NCI-H82 treated with DMSO at 0.1 percent for 48 hours (cell line): ENCODE measurements at regions not wholly inside any gene's neighbourhood (a gene's known extent, or its start where the extent isn't known, plus 50 kb on each side); places are given as distances from the start of the nearest gene placed in this dataset.
"Not testable (repeated sequence)": the region's sequence is repeated elsewhere in the genome, so short reads cannot be mapped to it uniquely, and the experiment has no call there.

Experiments
- DNase-seq: peaks from one replicate; lab custom pipeline; 2025; ENCODE audit not compliant: unreplicated experiment; lab: John Stamatoyannopoulos, UW

DNA sequence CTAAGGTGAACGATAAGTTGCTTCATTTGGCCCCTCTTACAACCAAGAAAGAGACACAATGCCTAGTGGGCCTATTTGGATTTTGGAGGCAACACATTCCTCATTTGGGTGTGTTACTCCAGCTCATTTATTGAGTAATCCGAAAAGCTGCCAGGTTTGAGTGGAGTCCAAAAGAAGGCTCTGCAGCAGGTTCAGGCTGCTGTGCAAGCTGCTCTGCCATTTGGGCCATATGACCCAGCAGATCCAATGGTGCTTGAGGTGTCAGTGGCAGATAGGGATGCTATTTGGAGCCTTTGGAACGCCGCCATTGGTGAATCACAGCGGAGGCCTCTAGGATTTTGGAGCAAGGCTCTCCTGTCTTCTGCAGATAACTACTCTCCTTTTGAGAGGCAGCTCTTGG lies 176.4 kb downstream of the AKR1D1 start:
- not testable (repeated sequence) for DNase-seq

DNA sequence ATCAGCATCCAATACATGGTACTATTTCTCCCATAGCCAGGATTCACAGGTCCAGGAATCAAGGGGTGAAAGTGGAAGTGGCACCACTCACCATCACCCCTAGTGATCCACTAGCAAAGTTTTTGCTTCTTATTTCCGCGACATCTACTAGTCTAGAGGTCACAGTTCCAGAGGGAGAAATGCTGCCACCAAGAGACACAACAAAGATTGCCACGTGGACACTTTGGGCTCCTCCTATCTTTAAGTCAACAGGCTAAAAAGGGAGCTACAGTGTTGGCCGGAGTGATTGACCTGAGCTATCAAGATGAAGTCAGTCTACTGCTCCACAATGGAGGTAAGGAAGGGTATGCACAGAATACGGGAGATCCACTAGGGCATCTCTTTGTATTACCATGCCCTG lies 178.2 kb downstream of the AKR1D1 start:
- DNase-seq: no peak

DNA sequence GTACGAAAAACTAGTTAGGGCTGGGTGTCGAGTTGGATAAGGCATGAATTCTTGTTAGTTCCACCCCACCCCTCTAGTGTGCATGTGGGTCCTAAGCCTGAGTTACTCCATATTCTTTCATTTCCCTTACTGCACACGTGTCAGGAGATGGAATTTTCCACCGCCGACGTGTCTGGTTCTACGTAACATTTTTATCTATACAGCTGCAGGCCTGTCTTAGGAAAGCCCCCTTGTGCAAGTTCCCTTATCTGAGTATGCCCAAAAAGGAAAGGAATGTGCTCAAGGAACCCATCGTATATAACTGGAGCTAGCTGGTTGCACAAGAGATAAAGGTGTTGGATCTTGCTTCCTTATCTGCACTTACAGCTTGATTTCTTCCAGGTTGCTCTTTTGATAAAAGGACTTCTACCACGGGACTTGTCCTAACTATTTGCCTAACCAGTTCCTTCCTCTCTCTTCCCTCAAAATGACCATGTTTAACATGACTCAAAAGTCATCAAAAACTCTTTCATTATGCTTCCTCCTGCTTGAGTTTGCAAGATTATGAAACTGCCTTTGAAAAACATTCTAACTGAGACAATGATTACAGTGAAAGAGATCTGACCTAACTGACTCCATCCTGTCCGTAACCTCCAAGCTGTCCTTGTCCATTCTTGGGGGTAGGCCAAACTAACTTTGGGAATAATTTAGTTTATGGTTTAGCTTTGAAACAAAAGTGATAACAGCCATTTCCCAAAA lies 181.4 kb downstream of the AKR1D1 start:
- no peak for DNase-seq

DNA sequence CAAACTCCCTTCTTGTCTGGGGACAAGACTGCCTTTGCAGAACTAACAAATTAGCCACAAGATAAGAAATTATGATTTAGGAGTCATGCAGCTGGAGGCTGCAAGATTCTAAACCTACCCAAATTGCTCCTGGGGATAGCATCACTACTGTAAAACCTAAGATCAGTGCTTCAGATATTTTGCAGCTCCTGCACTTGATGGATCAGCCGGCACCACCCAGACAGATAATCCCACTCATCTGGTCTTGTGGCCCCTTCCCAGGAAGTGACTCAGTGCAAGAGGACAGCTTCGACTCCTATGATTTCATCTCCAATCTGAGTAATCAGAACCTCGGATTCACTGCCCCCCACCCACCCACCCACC lies 181.9 kb downstream of the AKR1D1 start:
- no peak for DNase-seq

DNA sequence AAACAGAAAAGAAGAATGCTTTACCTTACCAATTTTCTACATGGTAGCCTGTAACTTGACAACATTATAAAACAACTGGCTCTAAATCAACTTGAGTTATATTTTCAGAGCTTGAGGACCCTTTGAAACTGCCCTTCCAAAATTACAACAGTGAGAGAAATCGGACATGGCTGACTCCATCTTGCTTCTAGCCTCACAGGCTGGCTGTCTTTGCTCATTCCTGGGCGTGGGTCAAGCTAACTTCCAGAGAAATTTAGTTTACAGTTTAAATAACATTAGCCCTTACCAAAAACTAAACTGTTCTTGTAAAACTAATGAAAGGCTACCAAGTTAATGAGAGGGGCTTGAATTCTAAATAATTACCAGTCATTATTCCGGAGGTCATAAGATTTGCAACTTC lies 183.4 kb downstream of the AKR1D1 start:
- DNase-seq: no peak

DNA sequence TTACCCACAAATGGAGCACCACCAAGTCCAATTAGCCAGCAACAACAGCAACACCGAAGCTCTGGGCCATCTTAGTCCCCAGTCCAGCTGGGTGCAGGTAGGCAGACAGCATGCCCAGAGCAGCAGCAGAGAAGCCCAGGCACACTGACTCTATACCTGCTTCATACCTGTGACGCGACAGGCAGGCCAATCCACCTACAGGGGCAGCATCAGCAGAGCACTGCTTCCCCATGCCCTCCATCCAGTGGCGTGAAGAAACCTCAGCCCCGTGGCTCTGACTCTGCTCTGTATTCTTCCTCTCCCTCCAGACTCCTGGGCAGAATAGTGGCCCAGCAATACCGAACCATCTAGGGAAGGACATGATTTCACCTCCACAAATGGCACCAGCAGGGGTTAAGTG lies 191.7 kb downstream of the AKR1D1 start:
- DNase-seq: no peak

DNA sequence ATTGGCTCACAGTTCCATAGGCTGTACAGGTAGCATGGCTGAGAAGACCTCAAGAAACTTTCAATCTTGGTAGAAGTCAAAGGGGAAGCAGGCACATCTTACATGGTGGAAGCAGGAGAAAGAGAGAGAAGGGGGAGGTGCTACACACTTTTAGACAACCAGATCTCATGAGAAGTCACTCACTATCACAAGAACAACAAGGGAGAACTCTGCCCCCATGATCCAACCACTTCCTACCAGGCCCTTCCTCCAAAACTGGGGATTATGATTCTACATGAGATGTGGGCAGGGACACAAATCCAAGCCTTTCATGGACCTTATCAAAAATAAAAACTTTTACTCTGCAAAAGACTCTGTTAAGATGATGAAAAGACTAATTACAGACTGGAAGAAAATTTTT lies 183.2 kb upstream of the TRIM24 start:
- no peak for DNase-seq

DNA sequence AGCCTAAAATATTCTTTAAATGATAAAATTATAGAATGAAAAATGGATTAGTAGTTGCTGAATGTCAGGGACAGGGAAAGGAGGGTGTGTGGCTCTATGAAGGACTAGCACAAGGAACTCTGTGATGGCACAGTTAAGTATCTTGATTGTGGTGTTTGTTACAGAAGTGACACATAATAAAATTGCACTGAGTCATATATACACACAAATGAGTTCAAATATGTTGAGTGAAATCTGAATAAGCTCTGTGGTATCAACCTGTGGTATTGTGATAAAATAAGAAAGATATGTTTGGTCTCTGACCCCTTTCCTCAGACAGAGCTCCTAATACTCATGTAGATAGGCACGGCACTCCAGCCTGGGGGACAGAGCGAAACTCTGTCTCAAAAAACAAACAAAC lies 181.5 kb upstream of the TRIM24 start:
- DNase-seq: no peak

DNA sequence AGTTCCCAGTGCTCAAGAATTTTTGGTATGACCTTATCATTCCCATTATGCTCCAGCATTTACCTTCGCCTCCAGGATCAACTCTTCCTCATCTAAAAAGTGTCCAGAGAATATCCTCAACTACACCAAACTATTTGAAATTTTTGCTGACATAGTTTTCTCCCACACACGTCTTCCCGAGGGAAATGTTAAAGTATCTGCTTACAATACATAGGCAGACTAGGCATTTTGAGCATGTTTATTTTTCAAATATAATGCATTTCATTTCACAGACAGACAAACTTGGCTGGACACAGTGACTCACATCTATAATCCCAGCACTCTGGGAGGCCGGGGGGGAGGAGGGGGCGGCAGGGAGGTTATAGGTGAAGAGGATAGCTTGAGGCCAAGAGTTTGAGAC lies 177.1 kb upstream of the TRIM24 start:
- no peak for DNase-seq

DNA sequence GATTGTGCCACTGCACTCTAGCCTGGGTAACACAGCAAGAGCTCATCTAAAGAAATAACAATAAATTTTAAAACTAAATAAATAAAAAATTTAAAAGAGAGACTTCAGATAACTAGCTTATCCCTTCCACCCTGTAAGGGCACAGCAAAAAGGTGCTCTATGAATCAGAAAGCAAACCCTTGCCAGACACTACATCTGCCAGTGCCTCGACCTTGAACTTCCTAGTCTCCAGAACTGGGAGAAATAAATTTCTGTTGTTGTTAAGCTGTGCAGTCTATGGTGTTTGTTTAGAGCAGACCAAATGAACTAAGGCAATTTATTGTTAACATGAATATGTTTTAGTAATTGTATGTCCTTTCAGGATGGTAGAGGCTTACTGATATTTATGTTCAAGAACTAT lies 174.9 kb upstream of the TRIM24 start:
- DNase-seq: no peak

DNA sequence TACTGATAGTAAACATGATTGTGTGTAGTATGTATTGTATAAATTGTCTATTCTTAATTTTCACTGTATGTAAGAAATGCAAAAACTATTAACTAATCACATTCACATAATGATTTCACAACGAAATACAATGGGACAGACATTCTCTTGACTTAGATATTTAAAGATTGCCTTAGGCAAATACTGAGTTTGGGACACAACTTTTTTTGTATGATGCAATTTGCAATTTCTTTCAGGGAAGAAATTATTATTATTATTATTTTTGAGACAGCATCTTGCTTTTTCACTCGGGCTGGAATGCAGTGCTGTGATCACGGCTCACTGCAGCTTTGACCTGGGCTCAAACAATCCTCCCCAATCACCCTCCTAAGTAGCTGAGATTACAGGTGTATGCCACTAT lies 173.2 kb upstream of the TRIM24 start:
- no peak for DNase-seq

DNA sequence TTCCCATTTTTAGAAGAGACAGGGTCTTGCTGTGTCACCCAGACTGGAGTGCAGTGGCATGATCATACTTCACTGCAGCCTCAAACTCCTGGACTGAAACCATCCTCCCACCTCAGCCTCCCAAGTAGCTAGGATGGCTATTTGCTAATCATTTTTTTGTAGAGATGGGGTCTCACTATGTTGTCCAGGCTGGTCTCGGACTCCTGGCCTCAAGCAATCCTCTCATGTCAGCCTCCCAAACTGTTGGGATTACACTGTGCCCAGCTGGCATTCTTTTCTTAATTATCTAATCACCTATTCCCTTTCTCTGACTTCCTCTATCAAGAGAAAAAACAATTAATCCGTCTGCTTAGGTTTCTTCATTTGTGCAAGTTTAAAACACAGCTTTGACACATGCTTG lies 172.5 kb upstream of the TRIM24 start:
- DNase-seq: no peak

DNA sequence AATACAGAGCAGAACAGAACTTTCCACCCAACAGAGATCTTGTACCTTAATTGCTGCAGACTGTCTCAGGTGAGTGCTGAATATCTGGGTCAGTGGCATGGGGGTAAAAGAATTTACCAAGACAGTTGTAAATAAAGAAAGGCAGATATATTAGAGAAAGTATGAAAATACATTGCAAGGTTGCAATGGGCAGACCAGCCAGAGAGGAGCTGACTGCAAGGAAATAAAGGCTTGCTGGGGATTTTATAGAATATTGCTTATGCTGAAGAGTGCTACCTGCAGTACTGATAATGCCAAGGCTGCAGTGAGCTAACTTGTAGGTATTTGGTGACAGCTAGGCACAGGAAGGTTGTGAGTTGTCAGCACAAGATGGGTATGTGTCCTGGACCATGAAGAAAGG lies 171.0 kb upstream of the TRIM24 start:
- no peak for DNase-seq

DNA sequence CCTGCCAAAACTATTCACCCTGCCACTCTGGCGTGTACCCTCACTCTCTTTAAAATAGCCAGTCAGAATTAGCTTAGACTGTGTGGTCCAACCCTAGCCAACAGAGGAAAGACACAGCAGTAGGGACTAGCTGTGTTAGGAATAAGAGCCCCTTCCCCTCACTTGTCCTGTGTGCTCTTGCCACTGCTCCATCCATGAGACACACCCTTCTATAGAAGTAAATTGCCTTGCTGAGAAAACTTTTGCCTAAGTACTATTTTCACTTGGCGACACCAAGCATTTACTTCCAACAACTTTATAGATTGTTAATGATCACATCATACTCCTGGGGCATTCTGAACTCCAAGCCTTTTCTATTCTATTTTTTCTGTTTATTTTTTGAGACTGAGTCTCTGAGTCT lies 170.2 kb upstream of the TRIM24 start:
- no peak for DNase-seq

DNA sequence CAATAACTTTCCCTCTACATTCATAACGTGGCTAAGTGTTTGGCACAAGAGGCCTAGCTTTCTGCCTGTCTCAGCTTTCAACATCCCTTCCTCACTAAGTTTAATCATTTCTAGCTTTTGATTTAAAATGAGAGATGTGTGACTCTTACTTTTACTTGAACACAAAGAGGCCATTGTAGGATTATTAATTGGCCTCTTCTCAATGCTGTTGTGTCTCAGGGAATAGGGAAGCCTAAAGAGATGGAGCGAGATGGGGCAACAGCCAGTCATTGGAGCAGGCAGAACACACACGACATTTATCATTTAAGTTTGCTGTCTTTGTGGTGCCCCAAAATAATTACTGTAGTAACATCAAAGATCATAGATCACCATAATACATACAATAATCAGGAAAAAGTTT lies 167.1 kb upstream of the TRIM24 start:
- DNase-seq: no peak

DNA sequence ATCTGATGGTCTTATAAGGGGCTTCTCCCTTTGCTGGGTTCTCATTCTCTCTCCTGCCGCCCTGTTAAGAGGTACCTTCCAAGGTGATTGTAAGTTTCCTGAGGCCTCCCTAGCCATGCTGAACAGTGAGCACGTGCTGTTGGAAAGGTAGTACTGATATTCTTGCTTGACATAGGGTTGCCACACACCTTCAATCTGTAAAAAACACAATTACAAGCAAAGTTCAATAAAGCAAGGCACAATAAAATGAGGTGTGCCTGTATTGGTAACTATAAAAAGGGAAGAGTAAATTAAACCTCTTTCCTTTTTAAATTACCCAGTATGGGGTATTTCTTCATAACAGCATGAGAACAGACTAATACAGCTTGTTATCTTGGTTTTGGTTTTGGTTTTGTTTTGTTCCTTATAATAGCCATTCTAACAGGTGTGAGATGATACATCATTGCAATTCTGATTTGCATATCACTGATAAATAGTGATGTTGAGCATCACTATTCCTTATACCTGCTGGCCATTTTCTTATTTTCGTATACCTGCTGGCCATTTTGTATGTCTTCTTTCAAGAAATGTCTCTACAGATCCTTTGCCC lies 164.9 kb upstream of the TRIM24 start:
- DNase-seq: no peak

DNA sequence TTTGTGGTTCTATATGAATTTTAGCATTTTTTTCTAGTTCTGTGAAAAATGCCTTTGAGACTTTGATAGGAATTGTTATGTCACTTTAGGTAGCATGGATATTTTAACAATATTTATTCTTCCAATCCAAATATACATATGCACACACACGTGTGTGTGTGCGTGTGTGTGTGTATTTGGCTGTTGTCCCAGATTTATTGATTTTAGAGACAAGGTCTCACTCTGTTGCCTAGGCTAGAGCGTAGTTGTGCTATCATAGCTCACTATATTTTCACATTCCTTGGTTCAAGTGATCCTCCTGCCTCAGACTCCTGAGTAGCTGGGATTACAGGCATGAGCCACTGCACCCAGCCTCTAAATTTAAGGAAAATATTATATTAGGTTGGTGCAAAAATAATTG lies 162.5 kb upstream of the TRIM24 start:
- DNase-seq: no peak

DNA sequence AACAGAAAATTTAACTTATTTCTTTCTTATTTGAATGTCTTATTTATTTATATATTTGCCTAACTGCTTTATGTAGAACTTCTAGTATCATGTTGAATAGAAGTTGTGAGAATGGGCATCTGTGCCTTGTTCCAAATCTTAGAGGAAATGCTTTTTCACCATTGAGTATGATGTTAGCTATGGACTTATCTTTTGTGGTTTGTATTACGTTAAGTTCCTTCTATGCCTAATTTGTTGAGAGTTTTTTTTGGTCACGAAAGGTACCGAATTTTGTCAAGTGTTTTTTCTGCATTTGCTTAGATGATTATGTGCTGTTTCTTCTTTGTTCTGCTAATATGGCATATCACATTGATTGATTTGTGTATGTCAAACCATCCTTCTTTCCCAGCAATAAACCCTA lies 161.0 kb upstream of the TRIM24 start:
- no peak for DNase-seq

DNA sequence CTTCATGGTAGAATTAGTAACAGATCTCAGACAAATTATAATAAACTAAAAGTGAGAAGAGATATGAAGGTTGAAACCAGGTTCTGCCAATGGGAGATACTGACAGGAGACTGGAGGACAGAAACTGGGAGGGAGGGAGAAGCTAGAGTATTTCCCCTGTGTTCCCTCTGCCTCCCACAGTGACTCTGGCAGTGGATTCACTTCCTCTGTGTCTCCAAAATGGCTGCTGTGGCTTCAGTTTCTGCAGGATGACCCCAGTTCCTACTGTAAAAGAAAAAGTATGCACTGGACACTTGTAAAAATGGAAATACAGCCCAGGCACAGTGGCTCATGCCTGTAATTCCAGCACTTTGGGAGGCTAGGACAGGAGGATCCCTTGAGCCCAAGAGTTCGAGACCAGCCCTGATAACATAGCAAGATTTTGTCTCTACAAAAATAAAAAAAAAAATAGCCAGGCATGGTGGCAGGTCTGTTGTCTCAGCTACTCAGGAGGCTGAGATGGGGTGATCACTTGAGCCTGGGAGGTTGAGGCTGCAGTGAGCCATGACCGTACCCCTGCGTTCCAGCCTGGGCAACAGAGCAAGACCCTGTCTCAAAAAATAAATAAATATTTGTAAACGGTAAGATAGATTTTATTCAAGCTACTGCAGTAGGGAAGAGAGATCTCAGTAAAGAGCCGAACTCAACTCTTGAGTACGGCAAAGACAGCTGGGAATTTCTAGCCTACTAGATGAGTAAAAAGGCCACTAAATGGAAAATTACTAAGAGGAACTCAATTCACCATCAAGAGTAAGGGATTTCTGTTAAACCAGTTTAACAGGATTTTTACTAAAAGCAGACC lies 156.6 kb upstream of the TRIM24 start:
- no peak for DNase-seq

DNA sequence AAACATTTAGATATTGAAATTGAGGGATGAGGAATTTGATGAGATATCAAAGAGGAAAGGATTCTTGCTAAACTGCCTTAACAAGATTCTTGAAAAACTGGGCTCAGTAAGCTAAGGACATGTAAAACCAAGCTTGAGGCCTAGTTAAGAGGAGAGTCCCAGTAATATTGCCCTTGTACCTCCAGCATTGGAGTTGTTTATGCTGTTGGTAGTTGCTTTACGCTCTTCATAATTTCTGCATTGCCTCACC lies 156.1 kb upstream of the TRIM24 start:
- DNase-seq: no peak

DNA sequence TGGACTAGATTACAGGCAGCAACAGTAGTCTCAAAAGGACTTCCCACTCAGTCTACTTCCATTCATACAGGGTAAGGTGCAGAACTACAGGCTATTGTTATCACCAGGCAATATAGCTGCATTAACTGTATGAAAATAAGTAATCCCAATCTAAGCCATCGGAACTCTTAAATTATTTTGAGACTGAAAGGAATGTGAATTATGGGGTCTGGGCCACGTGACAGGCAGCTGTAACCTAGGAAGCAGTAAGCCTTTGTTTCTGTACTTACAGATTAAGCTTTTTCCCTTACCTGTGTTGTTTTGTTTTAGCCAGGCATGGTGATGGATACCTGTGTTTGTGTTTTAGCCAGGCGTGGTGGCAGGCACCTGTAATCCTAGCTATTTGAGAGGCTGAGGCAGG lies 152.4 kb upstream of the TRIM24 start:
- no peak for DNase-seq

DNA sequence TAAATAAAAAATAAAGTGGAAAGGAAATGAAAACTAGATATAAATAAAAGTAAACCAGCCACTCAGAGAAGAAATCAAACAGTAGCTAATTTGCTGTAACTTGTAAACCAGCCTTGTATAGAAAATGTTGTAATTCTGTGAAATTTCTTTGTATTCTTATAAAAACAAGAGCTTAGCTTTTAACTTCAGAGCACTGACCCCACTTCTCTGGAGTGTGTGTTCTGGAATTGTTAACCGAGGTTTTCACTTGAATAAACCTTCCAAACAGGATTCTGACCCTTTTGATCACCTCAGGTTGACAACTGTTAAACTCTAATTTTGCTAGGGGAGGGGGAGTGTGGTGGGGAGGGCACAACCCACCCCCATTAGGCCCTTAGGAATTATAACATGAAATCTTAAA lies 151.9 kb upstream of the TRIM24 start:
- DNase-seq: no peak

DNA sequence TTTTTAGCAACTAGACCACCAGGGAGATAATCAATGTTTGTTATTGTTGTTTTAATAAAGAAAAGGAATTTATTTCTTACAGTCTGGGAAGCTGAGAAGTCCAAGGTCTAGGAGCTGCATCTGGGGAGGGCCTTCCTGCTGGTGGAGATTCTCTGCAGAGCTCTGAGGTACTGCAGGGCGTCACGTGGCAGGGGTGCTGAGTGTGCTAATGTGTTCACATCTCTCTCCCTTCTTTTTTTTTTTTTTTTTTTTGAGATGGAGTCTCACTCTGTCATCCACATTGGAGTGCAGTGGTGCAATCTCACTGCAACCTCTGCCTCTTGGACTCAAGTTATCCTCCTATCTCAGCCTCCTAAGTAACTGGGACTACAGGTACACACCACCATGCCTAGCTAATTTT lies 150.9 kb upstream of the TRIM24 start:
- no peak for DNase-seq
